OCI-LY1 (cell line): ENCODE measurements at regions not wholly inside any gene's neighbourhood (a gene's known extent, or its start where the extent isn't known, plus 50 kb on each side); places are given as distances from the start of the nearest gene placed in this dataset.

Source experiments
- H2AFZ ChIP-seq: fragments of 200-600 bp; sonication (generic), shearing (Covaris generic); 2 replicates; pipeline ENCODE4 v1.6.0; 2014; ENCODE audit warnings: antibody characterized with exemption, mild to moderate bottlenecking, low read length
- H3F3A ChIP-seq: fragments of 200-600 bp; sonication (generic), shearing (Covaris generic); 2 replicates; pipeline ENCODE4 v1.6.0; 2014; ENCODE audit warnings: mild to moderate bottlenecking, antibody characterized with exemption, low read length, moderate library complexity; ENCODE audit not compliant: insufficient read depth
- H3K27ac ChIP-seq: fragments of 200-600 bp; sonication (generic); 2 replicates; pipeline ENCODE4 v1.5.1; 2014; ENCODE audit warnings: low read length, mixed run types, mild to moderate bottlenecking, low read depth; ENCODE audit not compliant: poor library complexity, severe bottlenecking
- H3K27me3 ChIP-seq: fragments of 200-600 bp; sonication (generic); 2 replicates; pipeline ENCODE4 v1.6.0; 2014; ENCODE audit warnings: antibody characterized with exemption, mild to moderate bottlenecking, low read length, moderate library complexity; ENCODE audit not compliant: insufficient read depth
- H3K36me3 ChIP-seq: fragments of 200-600 bp; sonication (generic); 2 replicates; pipeline ENCODE4 v1.6.1; 2014; ENCODE audit warnings: mild to moderate bottlenecking, antibody characterized with exemption, low read length, moderate library complexity, mixed read lengths; ENCODE audit not compliant: insufficient read depth
- H3K4me1 ChIP-seq: fragments of 200-600 bp; sonication (generic); 2 replicates; pipeline ENCODE4 v1.5.1; 2014; ENCODE audit warnings: mild to moderate bottlenecking, low read length, moderate library complexity; ENCODE audit not compliant: insufficient read depth, severe bottlenecking
- H3K4me2 ChIP-seq: fragments of 200-600 bp; sonication (generic), shearing (Covaris generic); 2 replicates; pipeline ENCODE4 v1.6.1; 2014; ENCODE audit warnings: low read length
- H3K4me3 ChIP-seq: fragments of 200-600 bp; sonication (generic); 2 replicates; pipeline ENCODE4 v1.5.1; 2014; ENCODE audit warnings: low read length, low read depth, mild to moderate bottlenecking, mixed read lengths; ENCODE audit not compliant: poor library complexity, severe bottlenecking
- H3K79me2 ChIP-seq: fragments of 200-600 bp; shearing (Covaris generic); 2 replicates; pipeline ENCODE4 v1.6.1; 2016; ENCODE audit warnings: mixed run types, low read length, mixed read lengths; ENCODE audit not compliant: insufficient read depth
- H3K9ac ChIP-seq: fragments of 200-600 bp; sonication (generic), shearing (Covaris generic); 2 replicates; pipeline ENCODE4 v1.6.1; 2014; ENCODE audit warnings: mild to moderate bottlenecking, low read length, mixed read lengths
- H3K9me2 ChIP-seq: fragments of 200-600 bp; sonication (generic), shearing (Covaris generic); 2 replicates; pipeline ENCODE4 v1.6.1; 2014; ENCODE audit warnings: low read depth, mild to moderate bottlenecking, low read length, mixed read lengths
- H3K9me3 ChIP-seq: fragments of 200-600 bp; shearing (Covaris generic); 2 replicates; pipeline ENCODE4 v1.6.1; 2014; ENCODE audit warnings: low read length, mixed read lengths
- H4K20me1 ChIP-seq: fragments of 200-600 bp; sonication (generic), shearing (Covaris generic); 2 replicates; pipeline ENCODE4 v1.6.0; 2016; ENCODE audit warnings: mild to moderate bottlenecking, low read length; ENCODE audit not compliant: insufficient read depth
- CTCF ChIP-seq: fragments of 200-600 bp; sonication (generic), shearing (Covaris generic); IDR thresholded peaks from 2 replicates; pipeline ENCODE4 v1.5.1; 2017; ENCODE audit warnings: mild to moderate bottlenecking, antibody characterized with exemption, low read length, moderate library complexity, mixed read lengths
- EZH2 ChIP-seq: fragments of 200-600 bp; sonication (generic), shearing (Covaris generic); IDR thresholded peaks from 2 replicates; pipeline ENCODE4 v1.8.0; 2017; ENCODE audit warnings: borderline replicate concordance, mixed run types, mild to moderate bottlenecking, antibody characterized with exemption, low read length, moderate library complexity, mixed read lengths

- Histone ChIP-seq H3K9ac (no peak overlapping the region), H3K27ac (no peak overlapping the region), H3K9me2 (no peaks in the 10 kb centered on the region), H2AFZ (no peak overlapping the region), H3K36me3 (no peaks in the 10 kb centered on the region), H3K79me2 (no peaks in the 10 kb centered on the region), H3F3A (no peaks in the 10 kb centered on the region), H3K4me2 (no peak overlapping the region), H4K20me1 (no peaks in the 10 kb centered on the region), H3K4me1 (peaks cover 10% of the 10 kb centered on the region), H3K4me3 (no peak overlapping the region), H3K9me3 (no peaks in the 10 kb centered on the region), H3K27me3 (no peaks in the 10 kb centered on the region)
- TF ChIP-seq CTCF (no peak), EZH2 (no peak)
Measured at GRCh38 chr21:35408401-35408800, 359.3 kb upstream of the RUNX1 start.

- no peak overlapping the region for H3K4me2 ChIP-seq
- H3K9me2 ChIP-seq, result no peaks in the 10 kb centered on the region
- no peak overlapping the region for H3K9ac ChIP-seq
- TF ChIP-seq CTCF (no peak), EZH2 (no peak)
- no peak overlapping the region for H3K27ac ChIP-seq
- no peak overlapping the region for H2AFZ ChIP-seq
- no peaks in the 10 kb centered on the region for H3K36me3 ChIP-seq
- no peaks in the 10 kb centered on the region for H3K9me3 ChIP-seq
- no peak overlapping the region for H3K4me3 ChIP-seq
- H3K27me3 ChIP-seq, result no peaks in the 10 kb centered on the region
- H3K4me1 ChIP-seq, result peaks cover 10% of the 10 kb centered on the region
- H3K79me2 ChIP-seq, result no peaks in the 10 kb centered on the region
- H4K20me1 ChIP-seq, result no peaks in the 10 kb centered on the region
- no peaks in the 10 kb centered on the region for H3F3A ChIP-seq
Measured at GRCh38 chr21:35406635-35407034, 357.5 kb upstream of the RUNX1 start.

- no peaks in the 10 kb centered on the region for H3K9me2 ChIP-seq
- H3K4me1 ChIP-seq, result peaks cover 10% of the 10 kb centered on the region
- H3K4me2 ChIP-seq, result no peak overlapping the region
- H3F3A ChIP-seq, result no peaks in the 10 kb centered on the region
- H3K79me2 ChIP-seq, result no peaks in the 10 kb centered on the region
- H3K9ac ChIP-seq, result no peak overlapping the region
- H3K27ac ChIP-seq, result no peak overlapping the region
- H3K9me3 ChIP-seq, result no peaks in the 10 kb centered on the region
- no peaks in the 10 kb centered on the region for H3K27me3 ChIP-seq
- no peaks in the 10 kb centered on the region for H4K20me1 ChIP-seq
- no peak overlapping the region for H2AFZ ChIP-seq
- no peak overlapping the region for H3K4me3 ChIP-seq
- no peaks in the 10 kb centered on the region for H3K36me3 ChIP-seq
- TF ChIP-seq CTCF, result no peak
- no peak for TF ChIP-seq EZH2
Measured at GRCh38 chr21:35405981-35406380, 356.9 kb upstream of the RUNX1 start.
